WERI-Rb-1 (cell line): ENCODE measurements at regions not wholly inside any gene's neighbourhood (a gene's known extent, or its start where the extent isn't known, plus 50 kb on each side); places are given as distances from the start of the nearest gene placed in this dataset.

Source experiments
- DNase-seq: peaks from one replicate; pipeline ENCODE4 v3.0.0-alpha.2; 2020
- H3K27ac ChIP-seq: fragments of 250-450 bp; sonication (Bioruptor Pico); 2 replicates; pipeline ENCODE4 v1.5.1; 2020; ENCODE audit warnings: mild to moderate bottlenecking, moderate library complexity
- H3K27me3 ChIP-seq: fragments of 250-450 bp; sonication (Bioruptor Pico); 2 replicates; pipeline ENCODE4 v1.5.1; 2021; ENCODE audit warnings: mild to moderate bottlenecking, low read depth, moderate library complexity; ENCODE audit not compliant: insufficient read depth, severe bottlenecking
- H3K36me3 ChIP-seq: fragments of 250-450 bp; sonication (Bioruptor Pico); 2 replicates; pipeline ENCODE4 v1.5.1; 2020; ENCODE audit warnings: mild to moderate bottlenecking, moderate library complexity
- H3K4me3 ChIP-seq: 2 replicates; pipeline ENCODE4 v1.5.1; 2011; ENCODE audit warnings: low read depth, mild to moderate bottlenecking, control low read depth, low read length
- H3K9me3 ChIP-seq: fragments of 250-450 bp; sonication (Bioruptor Pico); 2 replicates; pipeline ENCODE4 v1.5.1; 2021; ENCODE audit warnings: mild to moderate bottlenecking, moderate library complexity; ENCODE audit not compliant: severe bottlenecking
- CTCF ChIP-seq: IDR thresholded peaks from 2 replicates; pipeline ENCODE4 v1.5.1; 2011; ENCODE audit warnings: low read depth, mild to moderate bottlenecking, control low read depth, inconsistent platforms, low read length

DNA sequence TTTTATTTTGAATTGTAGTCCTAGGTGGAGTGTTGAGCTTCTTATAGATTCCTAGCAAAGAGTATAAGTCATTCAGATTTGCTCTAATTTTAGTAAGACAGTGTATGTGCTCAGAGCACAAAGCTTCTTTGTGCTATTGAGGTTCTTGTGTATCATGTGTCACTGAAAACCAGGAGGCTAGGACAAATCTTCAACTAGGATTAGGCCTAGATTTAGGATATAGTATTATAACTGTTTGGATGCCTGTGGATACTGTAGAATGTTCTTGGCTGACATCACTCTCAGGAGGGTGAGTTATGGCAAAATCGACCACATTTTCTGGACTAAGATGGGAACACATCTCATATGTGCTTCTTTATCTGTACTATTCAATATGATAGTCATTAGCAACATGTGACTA is 86.5 kb downstream of the DHRS2 start:
- no peaks in the 10 kb centered on the region for H3K36me3 ChIP-seq
- H3K27me3 ChIP-seq, result no peaks in the 10 kb centered on the region
- no peak for TF ChIP-seq CTCF
- H3K4me3 ChIP-seq, result no peak overlapping the region
- H3K27ac ChIP-seq, result no peak overlapping the region
- no peak for DNase-seq
- H3K9me3 ChIP-seq, result peaks cover 4% of the 10 kb centered on the region

DNA sequence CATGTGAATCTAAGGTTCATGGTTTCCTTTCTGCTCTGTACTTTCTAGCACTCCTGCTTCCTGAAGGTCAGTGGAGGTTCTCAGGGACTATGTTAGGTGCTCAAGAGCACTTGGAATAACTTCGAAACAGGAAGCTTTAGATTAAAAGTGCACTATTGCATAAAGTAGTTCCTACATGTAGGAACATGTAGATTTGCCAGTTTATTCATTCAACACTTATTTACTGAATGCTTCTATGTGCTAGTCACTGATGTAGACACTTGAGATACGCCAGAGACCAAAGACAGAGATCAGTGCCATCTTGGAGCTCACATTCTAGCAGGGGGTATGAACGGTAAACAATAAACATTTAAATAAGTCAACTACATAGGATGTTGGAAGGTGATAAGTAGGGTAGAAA is 87.7 kb downstream of the DHRS2 start:
- Histone ChIP-seq H3K36me3 (no peaks in the 10 kb centered on the region), H3K9me3 (peaks cover 4% of the 10 kb centered on the region), H3K27ac (no peak overlapping the region), H3K4me3 (no peak overlapping the region), H3K27me3 (no peaks in the 10 kb centered on the region)
- no peak for DNase-seq
- TF ChIP-seq CTCF, result no peak

GRCh38 chr14:23725528-23725927 is 89.4 kb downstream of the DHRS2 start:
- DNase-seq, result no peak
- peaks cover 4% of the 10 kb centered on the region for H3K9me3 ChIP-seq
- H3K27me3 ChIP-seq, result no peaks in the 10 kb centered on the region
- H3K4me3 ChIP-seq, result no peak overlapping the region
- TF ChIP-seq CTCF, result no peak
- H3K27ac ChIP-seq, result no peak overlapping the region
- no peaks in the 10 kb centered on the region for H3K36me3 ChIP-seq

DNA sequence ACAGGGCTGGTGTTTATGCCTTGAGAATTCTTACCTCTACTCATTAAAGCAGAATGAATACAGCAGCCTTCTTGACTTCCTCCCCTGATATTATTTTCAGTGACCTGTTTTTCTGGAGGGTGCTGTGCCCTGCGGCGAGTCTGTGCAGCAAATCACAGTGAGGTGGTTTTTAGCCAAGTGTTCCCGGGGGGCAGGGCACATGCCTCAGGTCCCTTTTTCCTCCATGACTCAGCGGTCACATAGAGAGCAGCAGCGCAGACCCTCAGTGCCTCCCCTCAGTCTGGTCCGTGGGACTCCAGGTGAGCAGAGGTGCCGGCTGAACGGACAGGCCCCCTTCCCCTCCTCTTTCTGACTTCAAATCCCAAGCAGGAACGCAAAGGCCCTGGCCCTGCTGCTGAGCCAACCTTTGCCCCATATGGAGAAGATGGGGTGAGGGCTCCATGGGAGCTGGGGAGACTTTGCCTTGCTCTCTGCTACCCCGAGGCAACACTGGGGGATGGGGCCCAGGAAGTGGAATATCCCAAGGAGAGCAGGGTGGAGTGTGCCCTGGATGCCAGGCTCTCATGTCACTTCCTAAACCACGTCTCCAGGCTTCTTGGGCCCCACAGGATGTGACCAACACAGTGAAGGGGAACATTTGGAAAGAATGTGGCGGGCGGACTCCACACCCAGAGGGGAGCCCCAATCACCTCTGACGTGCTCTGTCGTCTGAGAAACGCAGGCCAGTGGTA is 90.0 kb downstream of the DHRS2 start:
- Histone ChIP-seq H3K27me3 (no peaks in the 10 kb centered on the region), H3K4me3 (no peak overlapping the region), H3K9me3 (peaks cover 4% of the 10 kb centered on the region), H3K36me3 (no peaks in the 10 kb centered on the region), H3K27ac (no peak overlapping the region)
- no peak for DNase-seq
- no peak for TF ChIP-seq CTCF

- Histone ChIP-seq H3K36me3 (no peaks in the 10 kb centered on the region), H3K4me3 (no peak overlapping the region), H3K9me3 (peaks cover 4% of the 10 kb centered on the region), H3K27ac (no peak overlapping the region), H3K27me3 (no peaks in the 10 kb centered on the region)
- peak; percentile 40 for DNase-seq
- peak; percentile 52 for TF ChIP-seq CTCF
Observed at GRCh38 chr14:23727566-23728335, 91.6 kb downstream of the DHRS2 start.
